SJCRH30 (cell line): ENCODE measurements at regions not wholly inside any gene's neighbourhood (a gene's known extent, or its start where the extent isn't known, plus 50 kb on each side); places are given as distances from the start of the nearest gene placed in this dataset.

ENCODE experiments used
- DNase-seq, 2 experiments: peaks; one replicate each; pipeline ENCODE4 v3.0.0-alpha.2; 2015 to 2020
- H3K27ac ChIP-seq: fragments of 250-450 bp; sonication (Bioruptor Pico); 2 replicates; pipeline ENCODE4 v1.5.1; 2020; ENCODE audit warnings: mild to moderate bottlenecking, moderate library complexity
- H3K27me3 ChIP-seq: fragments of 250-450 bp; sonication (Bioruptor Pico); 2 replicates; pipeline ENCODE4 v1.5.1; 2020; ENCODE audit warnings: mild to moderate bottlenecking, moderate library complexity
- H3K36me3 ChIP-seq: fragments of 250-450 bp; sonication (Bioruptor Pico); 2 replicates; pipeline ENCODE4 v1.5.1; 2020; ENCODE audit warnings: mild to moderate bottlenecking, moderate library complexity
- H3K4me1 ChIP-seq: fragments of 250-450 bp; sonication (Bioruptor Pico); 2 replicates; pipeline ENCODE4 v1.5.1; 2020; ENCODE audit warnings: mild to moderate bottlenecking, moderate library complexity
- H3K4me3 ChIP-seq: fragments of 250-450 bp; sonication (Bioruptor Pico); 2 replicates; pipeline ENCODE4 v1.5.1; 2020; ENCODE audit warnings: mild to moderate bottlenecking, moderate library complexity
- H3K9me3 ChIP-seq: fragments of 250-450 bp; sonication (Bioruptor Pico); replicated peaks from 2 replicates; pipeline ENCODE4 v1.5.1; 2020; ENCODE audit warnings: mild to moderate bottlenecking, moderate library complexity

GRCh38 chr4:156710365-156711192 lies 261.0 kb downstream of the PDGFC start:
- H3K27me3 ChIP-seq = no peaks in the 10 kb centered on the region
- DNase-seq = no peak
- H3K27ac ChIP-seq = no peak overlapping the region
- no peaks in the 10 kb centered on the region for H3K9me3 ChIP-seq
- H3K4me1 ChIP-seq = no peaks in the 10 kb centered on the region
- no peaks in the 10 kb centered on the region for H3K36me3 ChIP-seq
- H3K4me3 ChIP-seq = no peak overlapping the region

GRCh38 chr4:156705311-156705710 lies 266.3 kb downstream of the PDGFC start:
- Histone ChIP-seq H3K36me3 (no peaks in the 10 kb centered on the region), H3K27me3 (no peaks in the 10 kb centered on the region), H3K4me3 (no peak overlapping the region), H3K27ac (no peak overlapping the region), H3K9me3 (no peaks in the 10 kb centered on the region), H3K4me1 (peaks cover 3% of the 10 kb centered on the region; the same call in 1 of the 2 replicates)
- DNase-seq = no peak

- Histone ChIP-seq H3K4me1 (no peaks in the 10 kb centered on the region), H3K9me3 (no peaks in the 10 kb centered on the region), H3K4me3 (no peak overlapping the region), H3K36me3 (no peaks in the 10 kb centered on the region), H3K27me3 (no peaks in the 10 kb centered on the region), H3K27ac (no peak overlapping the region)
- DNase-seq = no peak
Measured at GRCh38 chr4:156695163-156695562, 276.4 kb downstream of the PDGFC start.

GRCh38 chr4:156694413-156694812 lies 277.2 kb downstream of the PDGFC start:
- H3K36me3 ChIP-seq = no peaks in the 10 kb centered on the region
- no peak for DNase-seq
- H3K4me1 ChIP-seq = no peaks in the 10 kb centered on the region
- no peaks in the 10 kb centered on the region for H3K9me3 ChIP-seq
- no peak overlapping the region for H3K4me3 ChIP-seq
- H3K27me3 ChIP-seq = no peaks in the 10 kb centered on the region
- H3K27ac ChIP-seq = no peak overlapping the region

GRCh38 chr4:156693557-156693956 lies 278.0 kb downstream of the PDGFC start:
- DNase-seq = no peak
- no peaks in the 10 kb centered on the region for H3K4me1 ChIP-seq
- H3K9me3 ChIP-seq = no peaks in the 10 kb centered on the region
- no peaks in the 10 kb centered on the region for H3K27me3 ChIP-seq
- H3K36me3 ChIP-seq = no peaks in the 10 kb centered on the region
- H3K4me3 ChIP-seq = no peak overlapping the region
- H3K27ac ChIP-seq = no peak overlapping the region

- Histone ChIP-seq H3K36me3 (no peaks in the 10 kb centered on the region), H3K27ac (no peak overlapping the region), H3K27me3 (no peaks in the 10 kb centered on the region), H3K4me1 (no peaks in the 10 kb centered on the region), H3K4me3 (no peak overlapping the region), H3K9me3 (no peaks in the 10 kb centered on the region)
- no peak for DNase-seq
Measured at GRCh38 chr4:156692016-156692415, 279.6 kb downstream of the PDGFC start.

- DNase-seq = no peak
- Histone ChIP-seq H3K27me3 (no peaks in the 10 kb centered on the region), H3K4me3 (no peak overlapping the region), H3K36me3 (no peaks in the 10 kb centered on the region), H3K27ac (no peak overlapping the region), H3K4me1 (peaks cover 6% of the 10 kb centered on the region), H3K9me3 (no peaks in the 10 kb centered on the region)
Measured at GRCh38 chr4:156690572-156690971, 281.0 kb downstream of the PDGFC start.

GRCh38 chr4:156686120-156686519 lies 285.5 kb downstream of the PDGFC start:
- Histone ChIP-seq H3K27ac (peak overlapping the region; percentile 71), H3K9me3 (no peaks in the 10 kb centered on the region), H3K4me3 (no peak overlapping the region), H3K36me3 (no peaks in the 10 kb centered on the region), H3K27me3 (no peaks in the 10 kb centered on the region), H3K4me1 (peaks cover 6% of the 10 kb centered on the region)
- peak; percentile 40 to 76 for DNase-seq

GRCh38 chr4:156685308-156685707 lies 286.3 kb downstream of the PDGFC start:
- DNase-seq = peak in 1 of 2 experiments; percentile 22
- Histone ChIP-seq H3K9me3 (no peaks in the 10 kb centered on the region), H3K36me3 (no peaks in the 10 kb centered on the region), H3K4me1 (peaks cover 6% of the 10 kb centered on the region), H3K4me3 (no peak overlapping the region), H3K27ac (peak overlapping the region; percentile 71), H3K27me3 (no peaks in the 10 kb centered on the region)

GRCh38 chr4:156677656-156678055 lies 293.9 kb downstream of the PDGFC start:
- Histone ChIP-seq H3K27ac (peak overlapping the region; percentile 73), H3K4me3 (no peak overlapping the region), H3K9me3 (no peaks in the 10 kb centered on the region), H3K4me1 (peaks cover 12% of the 10 kb centered on the region), H3K36me3 (no peaks in the 10 kb centered on the region), H3K27me3 (no peaks in the 10 kb centered on the region)
- DNase-seq = peak; percentile 48 to 76

- Histone ChIP-seq H3K27me3 (no peaks in the 10 kb centered on the region), H3K27ac (peak overlapping the region; percentile 73), H3K36me3 (no peaks in the 10 kb centered on the region), H3K4me3 (no peak overlapping the region), H3K4me1 (peaks cover 12% of the 10 kb centered on the region), H3K9me3 (no peaks in the 10 kb centered on the region)
- DNase-seq = peak in 1 of 2 experiments; percentile 21
Measured at GRCh38 chr4:156677131-156677531, 294.5 kb downstream of the PDGFC start.

- no peaks in the 10 kb centered on the region for H3K9me3 ChIP-seq
- H3K27ac ChIP-seq = no peak overlapping the region
- no peak for DNase-seq
- H3K4me3 ChIP-seq = no peak overlapping the region
- H3K27me3 ChIP-seq = no peaks in the 10 kb centered on the region
- H3K4me1 ChIP-seq = peaks cover 12% of the 10 kb centered on the region
- no peaks in the 10 kb centered on the region for H3K36me3 ChIP-seq
Measured at GRCh38 chr4:156676116-156676851, 295.3 kb downstream of the PDGFC start.

- no peaks in the 10 kb centered on the region for H3K27me3 ChIP-seq
- no peak overlapping the region for H3K4me3 ChIP-seq
- no peaks in the 10 kb centered on the region for H3K9me3 ChIP-seq
- no peak for DNase-seq
- peaks cover 12% of the 10 kb centered on the region for H3K4me1 ChIP-seq
- H3K36me3 ChIP-seq = no peaks in the 10 kb centered on the region
- H3K27ac ChIP-seq = no peak overlapping the region
Measured at GRCh38 chr4:156673483-156673882, 298.1 kb downstream of the PDGFC start.

GRCh38 chr4:156672492-156673305 lies 298.9 kb downstream of the PDGFC start:
- Histone ChIP-seq H3K27ac (no peak overlapping the region), H3K4me1 (peaks cover 6% of the 10 kb centered on the region), H3K4me3 (no peak overlapping the region), H3K27me3 (no peaks in the 10 kb centered on the region), H3K36me3 (no peaks in the 10 kb centered on the region), H3K9me3 (no peaks in the 10 kb centered on the region)
- peak in 1 of 2 experiments; percentile 6 for DNase-seq
